HCT116 (cell line): ENCODE measurements at regions not wholly inside any gene's neighbourhood (a gene's known extent, or its start where the extent isn't known, plus 50 kb on each side); places are given as distances from the start of the nearest gene placed in this dataset.

ENCODE experiments used
- POLR2AphosphoS5 ChIP-seq: IDR thresholded peaks from 2 replicates; pipeline ENCODE4 v1.6.1; 2011; ENCODE audit warnings: mild to moderate bottlenecking, low read depth, low read length, moderate library complexity
- SP1 ChIP-seq: IDR thresholded peaks from 2 replicates; pipeline ENCODE4 v1.6.1; 2012; ENCODE audit warnings: low read depth
- TF ChIP-seq, protein P1 (sequence below), 3 experiments: fragments of 200-600 bp in 1 of 3; sonication (generic) in 1 of 3; IDR thresholded peaks in 2 of 3; conservative IDR thresholded peaks in 1 of 3; 2 replicates each; pipeline ENCODE4 v1.5.1; 2012 to 2017; ENCODE audit warnings: low read depth in 2 of 3, low read length in 2 of 3, antibody characterized with exemption in 1 of 3, borderline replicate concordance in 1 of 3, control low read depth in 1 of 3, mild to moderate bottlenecking in 1 of 3, mixed read lengths in 1 of 3, mixed run types in 1 of 3, moderate library complexity in 1 of 3; ENCODE audit not compliant: insufficient read depth in 1 of 3
- TF ChIP-seq, protein P2 (sequence below): IDR thresholded peaks from 2 replicates; pipeline ENCODE4 v1.6.1; 2012

DNA sequence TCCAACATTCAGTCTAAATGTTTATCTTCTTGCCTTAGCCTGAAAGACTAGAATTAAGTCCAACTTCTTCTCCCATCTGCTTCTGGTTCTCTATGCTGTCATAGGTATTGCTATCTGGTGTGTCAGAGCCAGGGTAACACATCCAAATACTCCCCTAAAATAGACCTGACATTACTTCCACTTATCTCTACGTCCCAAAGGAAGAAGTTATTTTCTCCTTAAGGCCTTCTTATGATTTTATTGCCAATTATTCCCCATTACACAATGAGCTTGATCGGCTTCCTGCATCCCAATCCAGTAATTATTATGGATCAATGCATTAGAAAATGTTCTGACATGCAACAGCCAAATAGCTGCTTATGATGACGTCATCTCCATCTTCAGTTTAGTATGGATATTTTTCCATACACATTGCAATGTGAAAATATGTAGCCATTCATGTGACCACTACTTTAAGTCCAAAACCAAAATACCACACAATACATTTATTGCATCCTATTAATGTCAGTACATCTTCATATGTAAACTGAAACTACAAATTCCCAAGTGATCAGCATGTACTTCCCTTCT is 555.5 kb downstream of the MAT2B start:
- TF ChIP-seq, protein P1, sequence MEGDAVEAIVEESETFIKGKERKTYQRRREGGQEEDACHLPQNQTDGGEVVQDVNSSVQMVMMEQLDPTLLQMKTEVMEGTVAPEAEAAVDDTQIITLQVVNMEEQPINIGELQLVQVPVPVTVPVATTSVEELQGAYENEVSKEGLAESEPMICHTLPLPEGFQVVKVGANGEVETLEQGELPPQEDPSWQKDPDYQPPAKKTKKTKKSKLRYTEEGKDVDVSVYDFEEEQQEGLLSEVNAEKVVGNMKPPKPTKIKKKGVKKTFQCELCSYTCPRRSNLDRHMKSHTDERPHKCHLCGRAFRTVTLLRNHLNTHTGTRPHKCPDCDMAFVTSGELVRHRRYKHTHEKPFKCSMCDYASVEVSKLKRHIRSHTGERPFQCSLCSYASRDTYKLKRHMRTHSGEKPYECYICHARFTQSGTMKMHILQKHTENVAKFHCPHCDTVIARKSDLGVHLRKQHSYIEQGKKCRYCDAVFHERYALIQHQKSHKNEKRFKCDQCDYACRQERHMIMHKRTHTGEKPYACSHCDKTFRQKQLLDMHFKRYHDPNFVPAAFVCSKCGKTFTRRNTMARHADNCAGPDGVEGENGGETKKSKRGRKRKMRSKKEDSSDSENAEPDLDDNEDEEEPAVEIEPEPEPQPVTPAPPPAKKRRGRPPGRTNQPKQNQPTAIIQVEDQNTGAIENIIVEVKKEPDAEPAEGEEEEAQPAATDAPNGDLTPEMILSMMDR (IDR thresholded peaks at IDR 0.05 in 2 of 3, conservative IDR thresholded peaks at IDR 0.05 in 1 of 3; ENCODE audit: borderline replicate concordance in 1 of 3, insufficient read depth in 1 of 3, low read depth in 2 of 3, low read length in 2 of 3) = no peak
- TF ChIP-seq, protein P2, sequence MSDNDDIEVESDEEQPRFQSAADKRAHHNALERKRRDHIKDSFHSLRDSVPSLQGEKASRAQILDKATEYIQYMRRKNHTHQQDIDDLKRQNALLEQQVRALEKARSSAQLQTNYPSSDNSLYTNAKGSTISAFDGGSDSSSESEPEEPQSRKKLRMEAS = no peak
- TF ChIP-seq SP1 (no peak), POLR2AphosphoS5 (no peak)
